Activated gamma-delta T cell treated with Interleukin-2 at 50 U/mL for 16 hours (primary cell): ENCODE measurements at regions not wholly inside any gene's neighbourhood (a gene's known extent, or its start where the extent isn't known, plus 50 kb on each side); places are given as distances from the start of the nearest gene placed in this dataset.
"Not testable (repeated sequence)": the region's sequence is repeated elsewhere in the genome, so short reads cannot be mapped to it uniquely, and the experiment has no call there.

Experiments
- DNase-seq: peaks from one replicate; pipeline ENCODE4 v3.0.0-alpha.2; 2020

DNA sequence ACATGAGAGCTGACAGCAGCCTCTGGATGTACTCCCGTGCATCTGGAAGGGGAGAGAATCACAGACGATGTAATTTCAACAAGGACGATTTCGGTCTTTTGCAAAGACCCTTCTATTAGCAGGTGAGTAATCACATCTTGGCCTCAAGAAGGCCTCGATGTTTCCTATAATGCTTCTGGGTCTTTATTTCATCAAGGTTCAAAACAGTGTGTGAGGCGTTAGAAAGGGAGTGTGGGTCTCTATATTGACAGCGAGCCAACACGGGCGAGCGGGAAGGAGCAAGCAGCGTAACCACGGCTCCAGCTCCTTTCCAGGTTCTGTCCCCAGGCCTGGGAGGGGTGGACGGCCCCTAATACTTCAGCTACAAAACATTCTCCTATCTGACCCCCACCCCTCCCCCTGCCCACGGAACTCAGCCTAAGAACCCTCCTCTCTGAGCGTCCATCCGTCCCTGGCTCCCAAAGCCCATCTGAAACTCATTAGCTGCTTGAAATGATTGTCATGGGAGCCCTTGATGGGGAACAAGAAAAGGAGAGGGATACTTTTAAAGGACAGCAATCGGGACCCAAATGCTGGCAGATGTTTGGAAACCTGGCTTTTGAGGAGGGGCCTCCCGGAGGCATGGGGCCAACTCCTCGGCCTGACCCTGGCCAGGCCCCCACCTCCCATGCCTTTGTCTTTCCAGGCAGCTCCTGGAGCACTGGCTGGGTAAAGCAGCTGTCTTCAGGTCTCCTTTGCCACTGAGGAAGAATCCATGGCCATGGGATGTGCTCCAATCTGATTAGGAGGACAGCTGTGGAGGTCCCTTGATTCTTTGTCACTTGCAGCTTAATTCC, 250.8 kb downstream of the FOXD2 start:
- DNase-seq = no peak

DNA sequence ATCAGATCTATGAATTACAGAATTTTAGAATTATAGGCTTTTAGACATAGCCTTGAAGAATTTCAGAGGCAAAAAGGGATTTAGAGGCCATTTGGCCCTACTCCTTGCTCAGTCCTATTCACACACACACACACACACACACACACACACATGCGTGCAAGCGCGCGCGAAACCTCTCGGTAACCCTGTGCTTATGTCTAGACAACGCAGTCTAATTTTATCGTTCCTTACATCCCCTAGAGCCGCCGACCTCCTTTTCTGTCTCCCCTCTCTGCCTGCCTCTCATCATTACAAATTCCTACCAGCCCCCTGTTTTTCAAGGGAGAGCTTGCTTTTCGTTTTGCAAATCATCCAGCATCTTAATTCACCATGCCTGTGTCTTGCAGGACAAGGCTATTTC, 252.1 kb downstream of the FOXD2 start:
- no peak for DNase-seq

GRCh38 chr1:47690341-47691250, 252.8 kb downstream of the FOXD2 start:
- no peak for DNase-seq

GRCh38 chr1:47691293-47691692, 253.4 kb downstream of the FOXD2 start:
- not testable (repeated sequence) for DNase-seq

DNA sequence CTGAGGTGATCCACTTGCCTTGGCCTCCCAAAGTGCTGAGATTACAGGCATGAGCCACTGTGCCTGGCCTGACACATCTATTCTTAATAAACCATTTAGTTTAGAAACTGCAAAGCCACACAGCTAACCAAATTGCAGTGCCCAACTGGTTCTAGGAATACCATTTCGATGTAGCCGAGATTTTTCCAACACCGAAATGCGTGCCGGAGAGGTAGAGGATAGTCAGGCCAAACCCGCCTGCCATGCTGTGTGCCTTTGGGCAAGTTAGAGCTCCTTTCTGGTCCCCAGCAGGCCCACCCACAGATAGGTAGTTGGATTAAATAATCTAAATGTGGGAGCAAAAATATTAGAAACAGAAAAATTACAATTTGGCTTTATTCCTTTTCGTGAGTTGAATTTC, 254.4 kb downstream of the FOXD2 start:
- DNase-seq = no peak

DNA sequence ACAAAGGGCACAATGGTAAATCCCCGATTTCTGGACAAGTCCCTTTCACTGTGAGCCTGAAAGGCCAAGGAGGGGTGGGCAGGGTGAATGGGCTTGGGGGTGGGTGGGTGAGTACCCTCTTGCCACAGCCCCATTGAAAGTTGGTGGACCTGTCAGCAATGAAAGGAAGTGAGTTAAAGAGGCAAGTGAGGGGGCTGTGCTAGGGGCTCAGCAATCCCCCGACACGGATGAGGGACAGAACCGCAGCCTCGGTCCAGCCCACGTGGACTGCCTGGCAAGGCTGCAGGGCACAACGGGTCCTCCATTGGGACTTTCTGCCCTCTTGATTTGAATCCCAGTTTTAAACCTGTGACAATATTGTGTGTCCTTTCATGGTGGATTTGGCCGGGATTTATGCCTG, 255.3 kb downstream of the FOXD2 start:
- DNase-seq = no peak

- DNase-seq = no peak
These were observed 256.4 kb downstream of the FOXD2 start for GRCh38 chr1:47694011-47694890.

DNA sequence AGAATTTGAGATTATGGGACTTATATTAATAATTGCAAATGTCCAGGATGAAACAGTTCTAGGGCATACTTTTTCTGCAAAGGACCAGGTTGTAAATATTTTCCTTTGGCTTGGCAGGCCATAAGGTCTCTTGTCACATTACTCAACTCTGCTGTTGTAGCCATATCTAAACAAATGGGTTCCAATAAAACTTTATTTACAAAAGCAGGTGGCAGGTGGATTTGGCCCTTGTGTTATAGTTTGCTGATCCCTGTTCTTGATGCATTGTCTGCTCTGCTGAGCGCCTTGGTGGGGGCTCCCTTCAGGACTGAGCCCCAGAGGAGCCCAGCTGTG, 258.5 kb downstream of the FOXD2 start:
- no peak for DNase-seq

DNA sequence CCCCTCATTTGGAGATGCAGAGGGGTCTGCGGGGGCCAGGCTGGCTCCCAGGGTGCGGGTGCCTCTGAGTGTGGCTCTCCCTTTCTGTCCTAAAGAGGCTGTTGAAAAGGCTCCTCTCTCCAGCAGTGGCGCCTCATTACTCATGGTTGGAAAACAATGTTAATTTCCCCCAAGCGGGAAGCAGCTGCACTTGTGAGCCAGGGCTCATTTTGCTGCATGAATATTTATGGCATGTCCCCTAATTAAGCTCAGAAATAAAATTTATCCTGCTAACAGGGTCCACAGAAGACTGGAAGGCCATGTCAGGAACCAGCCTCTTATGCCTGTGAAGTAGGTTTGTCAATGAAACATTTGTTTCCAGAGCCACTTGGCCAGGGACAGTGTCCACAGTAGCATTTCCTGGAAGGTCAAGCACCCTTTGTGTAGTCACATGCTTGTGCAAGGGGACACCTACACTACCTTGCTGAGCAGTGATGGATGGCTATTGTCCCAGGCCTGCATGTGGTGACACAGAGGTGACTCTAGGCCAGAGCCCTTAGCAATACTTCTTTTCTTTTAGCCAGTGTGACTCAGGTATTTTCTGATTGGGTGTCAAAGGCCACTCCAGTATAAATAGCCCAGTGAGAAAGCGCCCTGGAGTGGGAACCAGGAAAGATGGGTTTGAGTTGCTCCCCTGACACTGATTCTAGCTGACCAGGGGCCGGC, 259.0 kb downstream of the FOXD2 start:
- no peak for DNase-seq

- DNase-seq = no peak
These were observed 259.9 kb downstream of the FOXD2 start for GRCh38 chr1:47697616-47698335.

DNA sequence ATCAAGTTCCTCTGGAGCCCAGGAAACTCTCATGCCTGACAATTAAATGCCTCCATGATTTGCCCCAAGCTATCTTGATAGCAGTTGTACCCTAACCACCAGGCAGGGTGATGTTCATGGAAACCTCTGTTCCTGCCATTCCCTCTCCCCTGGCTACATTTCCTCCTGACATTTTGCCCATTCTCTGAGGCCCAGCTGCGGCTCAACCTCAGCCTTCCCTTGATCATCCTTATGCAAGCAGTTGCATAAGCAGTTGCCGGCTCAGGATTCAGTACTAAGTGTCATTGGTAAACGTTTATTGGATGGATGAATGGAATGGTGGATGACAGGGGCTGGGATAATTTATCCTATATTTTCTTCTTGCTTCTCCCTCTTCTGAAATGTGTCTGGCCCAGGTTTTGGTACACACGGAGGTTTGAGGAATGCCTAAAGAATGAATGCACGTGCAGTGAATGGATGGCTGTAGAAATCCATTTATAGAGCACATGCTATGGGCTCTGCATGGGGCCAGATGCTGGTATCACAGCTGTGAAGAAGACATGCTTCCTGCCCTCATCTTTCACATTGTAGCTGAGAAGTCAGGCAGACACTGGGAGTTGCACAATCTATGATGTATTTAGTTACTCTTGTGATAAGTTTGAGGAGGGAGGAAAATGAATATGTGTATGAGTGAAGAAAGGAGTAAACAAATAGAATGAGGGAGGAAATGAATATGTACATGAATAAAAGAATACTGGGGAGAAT, 261.8 kb downstream of the FOXD2 start:
- no peak for DNase-seq

DNA sequence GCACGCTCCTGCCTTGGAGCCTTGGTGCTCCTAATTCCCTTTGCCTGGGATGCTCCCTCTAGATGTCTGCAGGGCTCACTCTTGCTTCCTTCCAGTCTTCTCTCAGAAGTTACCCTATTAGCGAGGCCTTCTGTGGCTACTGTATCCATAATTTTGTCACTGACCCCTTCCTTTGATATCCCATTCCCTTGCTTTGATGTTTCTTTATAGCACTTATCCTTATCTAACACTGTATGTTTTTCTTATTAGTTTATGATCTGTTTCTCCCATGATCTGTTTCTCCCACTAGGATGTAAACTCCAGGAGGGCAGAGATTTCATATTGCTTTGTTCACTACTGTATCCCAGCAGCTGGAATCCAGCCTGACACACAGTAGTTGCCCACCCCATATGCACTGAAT, 263.4 kb downstream of the FOXD2 start:
- DNase-seq = no peak

- no peak for DNase-seq
These were observed 264.1 kb downstream of the FOXD2 start for GRCh38 chr1:47701741-47702515.

DNA sequence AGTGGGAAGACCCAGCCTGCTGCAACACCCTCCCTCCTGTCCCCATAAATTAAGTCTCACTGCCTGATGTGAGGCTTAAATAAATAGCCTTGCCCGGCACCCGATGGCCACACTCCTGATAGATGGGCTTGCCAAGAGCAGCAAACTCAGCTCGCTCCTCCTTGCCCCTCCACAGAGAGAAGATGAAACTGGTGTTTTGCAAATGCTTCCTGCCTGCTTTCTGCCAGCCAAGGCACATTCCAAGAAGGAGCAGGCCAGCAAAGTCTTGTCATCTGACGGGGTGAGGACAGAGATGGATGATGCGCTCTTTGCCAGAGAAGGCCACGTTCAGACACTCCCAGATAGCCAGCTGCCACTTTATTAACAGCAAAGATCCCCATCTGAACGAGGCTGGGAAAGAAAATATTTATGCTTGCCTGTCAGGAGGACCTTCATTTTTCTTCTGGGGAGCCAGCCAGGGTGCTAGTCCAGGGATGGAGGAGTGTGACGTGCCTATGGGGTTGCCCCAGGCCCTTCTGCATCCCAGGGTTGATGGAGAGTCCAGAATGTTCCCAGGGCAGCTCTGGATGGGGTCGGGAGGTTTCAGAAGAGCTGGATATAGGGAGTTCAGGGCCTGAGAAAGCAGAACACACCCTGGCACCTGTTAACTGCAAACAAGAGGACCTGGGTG, 265.4 kb downstream of the FOXD2 start:
- DNase-seq = no peak

- no peak for DNase-seq
These were observed 266.2 kb downstream of the FOXD2 start for GRCh38 chr1:47703981-47704596.

- no peak for DNase-seq
These were observed 267.8 kb downstream of the FOXD2 start for GRCh38 chr1:47705517-47706130.

DNA sequence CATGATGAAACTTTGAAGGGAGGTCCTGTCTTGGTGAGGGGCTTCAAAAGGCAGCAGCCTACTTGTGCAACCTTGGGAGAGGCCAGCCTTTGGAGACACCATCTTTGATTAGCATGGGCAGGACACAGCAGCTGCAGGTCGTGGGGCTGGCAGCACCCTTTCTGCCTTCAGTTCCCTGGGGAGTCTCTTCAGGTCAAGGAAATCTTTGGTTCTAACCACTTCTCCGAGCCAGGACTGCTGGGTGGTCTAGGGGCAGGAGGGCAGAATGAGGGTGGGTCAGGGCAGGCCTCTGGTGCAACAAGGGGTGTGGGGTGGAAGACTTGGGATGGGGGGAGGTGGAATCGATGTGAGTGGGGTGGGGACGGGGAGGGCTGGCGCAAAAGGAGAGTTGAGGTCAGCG, 269.7 kb downstream of the FOXD2 start:
- no peak for DNase-seq

GRCh38 chr1:47708019-47708535, 270.2 kb downstream of the FOXD2 start:
- DNase-seq = no peak

- no peak for DNase-seq
These were observed 270.8 kb downstream of the FOXD2 start for GRCh38 chr1:47708658-47709018.
